ENCODE measurements at regions not wholly inside any gene's neighbourhood (a gene's known extent, or its start where the extent isn't known, plus 50 kb on each side); places are given as distances from the start of the nearest gene placed in this dataset.

DNA sequence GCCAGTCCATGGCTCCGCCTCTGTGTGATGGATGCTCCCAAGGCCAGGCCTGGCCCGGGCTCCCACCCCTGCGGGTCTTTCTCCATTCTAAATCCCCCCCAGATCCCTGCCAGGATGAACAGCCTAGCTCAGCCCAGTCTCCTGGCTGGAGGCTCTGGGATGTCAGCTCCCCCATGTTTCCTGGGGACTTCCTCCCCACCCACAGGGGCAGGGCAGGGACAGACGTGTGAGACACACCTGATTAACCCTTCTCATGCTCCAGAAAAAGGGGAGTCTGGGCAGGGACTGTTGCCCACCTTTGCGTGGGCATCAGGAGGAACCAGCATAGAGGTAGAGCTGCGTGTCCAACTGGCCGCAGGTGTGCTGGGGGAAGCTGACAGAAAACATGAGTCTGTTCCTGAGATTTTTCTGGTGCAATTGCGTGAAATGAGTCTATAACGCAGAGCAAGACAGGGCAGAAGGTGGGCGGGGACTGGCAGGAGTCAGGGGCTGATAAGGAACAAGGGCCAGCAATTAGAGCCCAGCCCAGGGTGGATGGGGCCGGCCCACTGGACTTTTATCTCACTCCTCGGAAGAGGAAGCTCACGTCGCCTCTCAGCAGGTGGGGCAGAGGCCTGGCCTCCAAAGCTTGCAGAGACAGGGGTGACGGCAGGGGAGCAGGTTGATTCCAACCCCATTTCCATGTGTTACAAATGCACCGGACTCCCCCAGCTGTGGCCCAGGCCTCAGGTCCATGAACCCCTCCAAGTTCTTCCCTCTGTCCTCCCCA is 238.2 kb downstream of the RBFOX3 start:
- Mint-ChIP-seq H3K36me3 (ENCODE audit: insufficient read depth, unreplicated experiment) (no peaks in the 10 kb centered on the region), H3K27me3 (ENCODE audit: insufficient read depth, unreplicated experiment) (peaks cover 33% of the 10 kb centered on the region), H3K9me3 (ENCODE audit: unreplicated experiment) (no peaks in the 10 kb centered on the region), H3K27ac (ENCODE audit: unreplicated experiment) (no peak overlapping the region), H3K4me3 (ENCODE audit: unreplicated experiment) (no peak overlapping the region), H3K4me1 (ENCODE audit: low read depth, unreplicated experiment) (no peaks in the 10 kb centered on the region)
- no peak for DNase-seq
- CTCF ChIA-PET, result interaction anchor here (0.6 to 1.2 kb wide), 2 partner anchors 19 to 99 kb away, joined by 3 to 4 read pairs; no protein-coding TSS in a partner anchor
- no peaks in the 10 kb centered on the region for H3K9me3 ChIP-seq
- H3K4me1 ChIP-seq, result no peaks in the 10 kb centered on the region
- POLR2A ChIA-PET, result no interaction called here
- H3K4me3 ChIP-seq (ENCODE audit: low read depth, low read length), result no peak overlapping the region
- intact Hi-C loops (cut with micrococcal nuclease; ENCODE audit: unreplicated experiment), result no loop called here
- TF ChIP-seq, protein P1, sequence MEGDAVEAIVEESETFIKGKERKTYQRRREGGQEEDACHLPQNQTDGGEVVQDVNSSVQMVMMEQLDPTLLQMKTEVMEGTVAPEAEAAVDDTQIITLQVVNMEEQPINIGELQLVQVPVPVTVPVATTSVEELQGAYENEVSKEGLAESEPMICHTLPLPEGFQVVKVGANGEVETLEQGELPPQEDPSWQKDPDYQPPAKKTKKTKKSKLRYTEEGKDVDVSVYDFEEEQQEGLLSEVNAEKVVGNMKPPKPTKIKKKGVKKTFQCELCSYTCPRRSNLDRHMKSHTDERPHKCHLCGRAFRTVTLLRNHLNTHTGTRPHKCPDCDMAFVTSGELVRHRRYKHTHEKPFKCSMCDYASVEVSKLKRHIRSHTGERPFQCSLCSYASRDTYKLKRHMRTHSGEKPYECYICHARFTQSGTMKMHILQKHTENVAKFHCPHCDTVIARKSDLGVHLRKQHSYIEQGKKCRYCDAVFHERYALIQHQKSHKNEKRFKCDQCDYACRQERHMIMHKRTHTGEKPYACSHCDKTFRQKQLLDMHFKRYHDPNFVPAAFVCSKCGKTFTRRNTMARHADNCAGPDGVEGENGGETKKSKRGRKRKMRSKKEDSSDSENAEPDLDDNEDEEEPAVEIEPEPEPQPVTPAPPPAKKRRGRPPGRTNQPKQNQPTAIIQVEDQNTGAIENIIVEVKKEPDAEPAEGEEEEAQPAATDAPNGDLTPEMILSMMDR (IDR thresholded peaks at IDR 0.05; ENCODE audit: insufficient read depth in 1 of 2, low read depth in 1 of 2, low read length in 1 of 2, severe bottlenecking in 1 of 2, unreplicated experiment in 1 of 2), result no peak
- no peaks in the 10 kb centered on the region; the same call in none of the 2 replicates for H3K27me3 ChIP-seq (replicated peaks; ENCODE audit: control insufficient read depth, insufficient read depth, low read length)
- no TSS peak for BruUV-seq (replicated peaks)
- no peaks in the 10 kb centered on the region for H3K36me3 ChIP-seq (ENCODE audit: control insufficient read depth, insufficient read depth, low read length)

DNA sequence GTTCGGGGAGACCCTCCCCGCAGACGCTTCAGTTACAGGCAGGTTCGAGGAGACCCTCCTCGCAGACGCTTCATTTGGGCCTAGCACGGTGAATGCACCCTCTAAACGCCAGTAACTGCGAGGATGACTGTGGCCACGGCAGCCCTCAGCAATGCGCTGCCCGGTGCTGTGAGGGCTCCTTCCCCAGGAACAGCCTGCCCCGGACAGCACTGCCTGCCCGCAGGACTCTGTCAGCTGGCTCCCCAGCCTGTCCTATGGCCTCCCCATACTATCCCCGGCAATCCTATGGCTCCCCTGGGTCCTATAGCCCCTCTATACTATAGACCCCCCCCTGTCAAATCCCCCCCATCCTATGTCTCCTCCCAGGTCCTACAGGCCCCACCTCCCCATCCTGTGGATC is 238.9 kb downstream of the RBFOX3 start:
- H3K27me3 Mint-ChIP-seq (ENCODE audit: insufficient read depth, unreplicated experiment), result peaks cover 33% of the 10 kb centered on the region
- H3K9me3 Mint-ChIP-seq (ENCODE audit: unreplicated experiment), result no peaks in the 10 kb centered on the region

DNA sequence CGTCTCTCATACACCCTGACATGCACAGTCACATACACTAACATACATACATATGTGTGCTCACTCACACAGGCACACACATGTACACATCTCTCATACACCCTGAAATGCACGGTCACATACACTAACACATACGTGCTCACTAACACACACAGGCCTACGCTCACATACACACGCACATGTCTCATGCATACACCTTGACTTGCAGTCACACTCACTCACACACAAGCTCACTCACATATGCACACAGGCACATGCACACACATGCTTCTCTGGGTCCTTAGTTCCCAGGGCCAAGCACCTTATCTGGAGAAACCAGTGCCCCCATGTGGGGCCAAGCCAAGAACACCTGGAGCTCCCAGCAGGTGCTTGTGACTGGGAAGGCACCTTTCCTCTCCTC is 240.3 kb downstream of the RBFOX3 start:
- no peak for DNase-seq
- H3K4me3 ChIP-seq (ENCODE audit: low read depth, low read length), result no peak overlapping the region
- H3K4me3 Mint-ChIP-seq (ENCODE audit: unreplicated experiment), result no peak overlapping the region
- no peaks in the 10 kb centered on the region for H3K4me1 Mint-ChIP-seq (ENCODE audit: low read depth, unreplicated experiment)
- H3K9me3 Mint-ChIP-seq (ENCODE audit: unreplicated experiment), result no peaks in the 10 kb centered on the region
- no peaks in the 10 kb centered on the region for H3K4me1 ChIP-seq
- peaks cover 2% of the 10 kb centered on the region; the same call in 1 of the 2 replicates for H3K27me3 ChIP-seq (replicated peaks; ENCODE audit: control insufficient read depth, insufficient read depth, low read length)
- BruUV-seq (replicated peaks), result no TSS peak
- CTCF ChIA-PET, result interaction anchor here (0.7 kb wide), 1 partner anchor 17 kb away, joined by 4 read pairs; no protein-coding TSS in a partner anchor
- no peak overlapping the region for H3K27ac Mint-ChIP-seq (ENCODE audit: unreplicated experiment)
- no peaks in the 10 kb centered on the region for H3K36me3 ChIP-seq (ENCODE audit: control insufficient read depth, insufficient read depth, low read length)
- intact Hi-C loops (cut with micrococcal nuclease; ENCODE audit: unreplicated experiment), result no loop called here
- TF ChIP-seq, protein P1 (IDR thresholded peaks at IDR 0.05; ENCODE audit: insufficient read depth in 1 of 2, low read depth in 1 of 2, low read length in 1 of 2, severe bottlenecking in 1 of 2, unreplicated experiment in 1 of 2), result no peak
- no peaks in the 10 kb centered on the region for H3K9me3 ChIP-seq
- POLR2A ChIA-PET, result no interaction called here
- peaks cover 32% of the 10 kb centered on the region for H3K27me3 Mint-ChIP-seq (ENCODE audit: insufficient read depth, unreplicated experiment)
- H3K36me3 Mint-ChIP-seq (ENCODE audit: insufficient read depth, unreplicated experiment), result no peaks in the 10 kb centered on the region

More for the DNA sequence above, 238.9 kb downstream of the RBFOX3 start:
- H3K4me3 ChIP-seq (ENCODE audit: low read depth, low read length), result no peak overlapping the region
- H3K4me1 ChIP-seq, result no peaks in the 10 kb centered on the region
- no peaks in the 10 kb centered on the region for H3K9me3 ChIP-seq
- TF ChIP-seq, protein P1 (IDR thresholded peaks at IDR 0.05; ENCODE audit: insufficient read depth in 1 of 2, low read depth in 1 of 2, low read length in 1 of 2, severe bottlenecking in 1 of 2, unreplicated experiment in 1 of 2), result no peak
- H3K36me3 Mint-ChIP-seq (ENCODE audit: insufficient read depth, unreplicated experiment), result no peaks in the 10 kb centered on the region
- no peaks in the 10 kb centered on the region for H3K4me1 Mint-ChIP-seq (ENCODE audit: low read depth, unreplicated experiment)
- no peak overlapping the region for H3K27ac Mint-ChIP-seq (ENCODE audit: unreplicated experiment)
- no peak overlapping the region for H3K4me3 Mint-ChIP-seq (ENCODE audit: unreplicated experiment)
- ChIA-PET POLR2A (no interaction called here), CTCF (no interaction called here)
- no peak for DNase-seq
- H3K27me3 ChIP-seq (replicated peaks; ENCODE audit: control insufficient read depth, insufficient read depth, low read length), result no peaks in the 10 kb centered on the region; the same call in none of the 2 replicates
- intact Hi-C loops (cut with micrococcal nuclease; ENCODE audit: unreplicated experiment), result no loop called here
- no peaks in the 10 kb centered on the region for H3K36me3 ChIP-seq (ENCODE audit: control insufficient read depth, insufficient read depth, low read length)
- BruUV-seq (replicated peaks), result no TSS peak

Data from Caco-2 (cell line).